Astrocyte (in vitro differentiated cells and primary cell): ENCODE measurements at regions not wholly inside any gene's neighbourhood (a gene's known extent, or its start where the extent isn't known, plus 50 kb on each side); places are given as distances from the start of the nearest gene placed in this dataset.

ENCODE experiments used
- DNase-seq: peaks from one replicate; pipeline ENCODE4 v3.0.0-alpha.2; 2010; ENCODE audit warnings: low read depth
- FAIRE-seq: peaks from 2 replicates; lab custom pipeline; 2011; peaks lifted over from hg19 to GRCh38; lab: Jason Lieb, UNC
- H2AFZ ChIP-seq: 2 replicates; pipeline ENCODE4 v1.6.0; 2012; ENCODE audit warnings: low read depth, low read length, inconsistent platforms
- H3K27ac ChIP-seq: 2 replicates; pipeline ENCODE4 v1.5.1; 2011; ENCODE audit warnings: low read depth, low read length, inconsistent platforms
- H3K27me3 ChIP-seq: 2 replicates; pipeline ENCODE4 v1.6.0; 2011; ENCODE audit warnings: low read length, inconsistent platforms; ENCODE audit not compliant: insufficient read depth
- H3K36me3 ChIP-seq: 2 replicates; pipeline ENCODE4 v1.5.1; 2011; ENCODE audit warnings: low read length, inconsistent platforms; ENCODE audit not compliant: insufficient read depth
- H3K4me1 ChIP-seq: 2 replicates; pipeline ENCODE4 v1.5.1; 2011; ENCODE audit warnings: low read length, inconsistent platforms; ENCODE audit not compliant: insufficient read depth
- H3K4me2 ChIP-seq: 2 replicates; pipeline ENCODE4 v1.6.0; 2012; ENCODE audit warnings: low read length, inconsistent platforms
- H3K4me3 ChIP-seq: 2 replicates; pipeline ENCODE4 v1.5.1; 2011; ENCODE audit warnings: low read depth, mild to moderate bottlenecking, low read length, inconsistent platforms; ENCODE audit not compliant: insufficient read depth
- H3K79me2 ChIP-seq: 2 replicates; pipeline ENCODE4 v1.6.0; 2012; ENCODE audit warnings: mild to moderate bottlenecking, low read length, inconsistent platforms; ENCODE audit not compliant: insufficient read depth
- H3K9ac ChIP-seq: 2 replicates; pipeline ENCODE4 v1.6.0; 2012; ENCODE audit warnings: mild to moderate bottlenecking, low read length, inconsistent platforms
- H3K9me3 ChIP-seq: 2 replicates; pipeline ENCODE4 v1.5.1; 2012; ENCODE audit warnings: low read depth, mild to moderate bottlenecking, low read length, inconsistent platforms; ENCODE audit not compliant: insufficient read depth
- H4K20me1 ChIP-seq: 2 replicates; pipeline ENCODE4 v1.6.0; 2012; ENCODE audit warnings: low read length, inconsistent platforms; ENCODE audit not compliant: insufficient read depth
- H3K27ac Mint-ChIP-seq: one replicate; pipeline ENCODE4 v1.8.0; 2021; ENCODE audit warnings: mild to moderate bottlenecking, mixed read lengths; ENCODE audit not compliant: unreplicated experiment
- H3K27me3 Mint-ChIP-seq: one replicate; pipeline ENCODE4 v1.8.0; 2021; ENCODE audit warnings: low read depth, mixed read lengths; ENCODE audit not compliant: unreplicated experiment
- H3K36me3 Mint-ChIP-seq: one replicate; pipeline ENCODE4 v1.8.0; 2021; ENCODE audit warnings: low read depth, mixed read lengths; ENCODE audit not compliant: unreplicated experiment
- H3K4me1 Mint-ChIP-seq: one replicate; pipeline ENCODE4 v1.8.0; 2021; ENCODE audit warnings: low read depth, mixed read lengths; ENCODE audit not compliant: unreplicated experiment
- H3K4me3 Mint-ChIP-seq: one replicate; pipeline ENCODE4 v1.8.0; 2021; ENCODE audit warnings: mild to moderate bottlenecking, moderate library complexity, mixed read lengths; ENCODE audit not compliant: unreplicated experiment
- H3K9me3 Mint-ChIP-seq: one replicate; pipeline ENCODE4 v1.8.0; 2021; ENCODE audit warnings: mild to moderate bottlenecking, mixed read lengths; ENCODE audit not compliant: unreplicated experiment
- CTCF ChIP-seq: IDR thresholded peaks from 2 replicates; pipeline ENCODE4 v1.5.1; 2011; ENCODE audit warnings: low read depth, mild to moderate bottlenecking, inconsistent platforms, low read length, moderate library complexity; ENCODE audit not compliant: insufficient read depth
- EZH2 ChIP-seq: IDR thresholded peaks from 2 replicates; pipeline ENCODE4 v1.6.1; 2012; ENCODE audit warnings: mild to moderate bottlenecking, low read length, inconsistent platforms; ENCODE audit not compliant: insufficient read depth

DNA sequence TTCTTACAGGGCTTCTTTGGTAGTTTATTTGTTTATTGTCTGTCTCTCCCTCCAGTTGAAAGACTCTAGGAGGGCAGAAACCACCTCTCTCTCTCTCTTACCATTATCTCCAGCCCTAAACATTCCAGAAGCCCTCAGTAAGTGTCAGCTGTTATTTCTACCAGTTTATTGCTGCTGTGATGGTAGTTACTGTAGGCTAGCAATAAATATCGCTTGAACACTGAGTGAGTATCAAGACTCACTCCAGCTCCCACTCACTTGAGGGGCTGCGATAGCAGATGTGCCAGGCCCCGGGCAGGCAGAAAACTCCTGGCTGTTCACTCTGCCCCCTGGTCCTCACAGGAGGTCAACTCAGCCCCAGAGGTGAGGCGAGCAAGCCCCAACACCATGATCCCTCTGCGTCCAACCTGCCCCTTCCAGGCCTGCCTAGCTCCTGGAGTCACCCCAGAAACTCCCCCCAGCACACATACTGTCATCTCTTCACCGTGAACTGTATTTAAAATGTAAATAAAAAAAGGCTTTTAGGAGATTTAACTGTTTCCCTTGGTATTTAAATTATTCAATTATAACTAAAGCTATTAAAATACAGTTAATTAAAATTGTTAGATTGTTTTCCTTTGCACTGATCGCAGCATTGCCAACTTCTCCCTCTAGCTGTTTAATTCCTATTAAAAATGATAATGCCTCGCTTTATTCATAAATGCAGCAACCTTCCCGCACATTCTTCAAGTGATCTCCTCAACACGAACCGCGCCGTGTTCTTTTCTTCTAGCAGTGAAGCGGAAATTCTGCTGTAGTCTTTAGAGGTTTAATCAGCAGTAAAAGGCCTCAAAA lies 321.1 kb upstream of the ZMIZ1 start:
- peaks cover 44% of the 10 kb centered on the region for H3K27me3 Mint-ChIP-seq
- Histone ChIP-seq H3K9ac (no peak overlapping the region), H3K27ac (no peak overlapping the region), H4K20me1 (no peaks in the 10 kb centered on the region), H3K4me3 (no peak overlapping the region), H3K9me3 (no peaks in the 10 kb centered on the region), H2AFZ (no peak overlapping the region), H3K4me1 (no peaks in the 10 kb centered on the region), H3K4me2 (no peak overlapping the region), H3K79me2 (no peaks in the 10 kb centered on the region), H3K36me3 (no peaks in the 10 kb centered on the region), H3K27me3 (peaks cover 12% of the 10 kb centered on the region)
- FAIRE-seq (no peak), DNase-seq (no peak)
- H3K4me1 Mint-ChIP-seq, result peaks cover 9% of the 10 kb centered on the region
- H3K36me3 Mint-ChIP-seq, result no peaks in the 10 kb centered on the region
- peaks cover 5% of the 10 kb centered on the region for H3K9me3 Mint-ChIP-seq
- no peak overlapping the region for H3K27ac Mint-ChIP-seq
- TF ChIP-seq CTCF, result no peak
- no peak for TF ChIP-seq EZH2
- H3K4me3 Mint-ChIP-seq, result no peak overlapping the region

DNA sequence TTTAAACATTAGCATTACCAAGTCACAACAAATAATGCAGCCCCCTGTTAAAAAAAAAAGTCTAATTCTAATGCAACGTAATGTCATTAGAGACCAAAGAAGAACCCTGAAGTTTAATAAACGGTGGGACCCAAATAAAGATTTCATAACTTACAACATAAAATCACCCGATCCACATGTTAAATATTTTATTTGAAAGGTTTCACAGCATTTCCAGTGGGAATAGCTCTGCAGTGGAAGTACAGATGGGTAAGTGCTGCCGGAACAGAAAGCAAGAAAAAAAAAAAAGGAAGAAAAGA lies 320.6 kb upstream of the ZMIZ1 start:
- TF ChIP-seq EZH2 (no peak), CTCF (no peak)
- Histone ChIP-seq H3K4me2 (no peak overlapping the region), H4K20me1 (no peaks in the 10 kb centered on the region), H3K27me3 (peaks cover 10% of the 10 kb centered on the region), H3K79me2 (no peaks in the 10 kb centered on the region), H3K4me3 (no peak overlapping the region), H3K27ac (no peak overlapping the region), H3K36me3 (no peaks in the 10 kb centered on the region), H3K9me3 (no peaks in the 10 kb centered on the region), H3K9ac (no peak overlapping the region), H2AFZ (no peak overlapping the region), H3K4me1 (no peaks in the 10 kb centered on the region)
- H3K9me3 Mint-ChIP-seq, result peaks cover 5% of the 10 kb centered on the region
- H3K4me1 Mint-ChIP-seq, result peaks cover 9% of the 10 kb centered on the region
- no peak overlapping the region for H3K4me3 Mint-ChIP-seq
- no peak overlapping the region for H3K27ac Mint-ChIP-seq
- no peak for FAIRE-seq
- no peak for DNase-seq
- no peaks in the 10 kb centered on the region for H3K36me3 Mint-ChIP-seq
- peaks cover 47% of the 10 kb centered on the region for H3K27me3 Mint-ChIP-seq

- H2AFZ ChIP-seq, result no peak overlapping the region
- H3K4me1 ChIP-seq, result peaks cover 3% of the 10 kb centered on the region
- peaks cover under 1% of the 10 kb centered on the region for H3K36me3 Mint-ChIP-seq
- DNase-seq, result no peak
- no peak for FAIRE-seq
- TF ChIP-seq EZH2, result no peak
- TF ChIP-seq CTCF, result no peak
- no peak overlapping the region for H3K4me3 ChIP-seq
- H3K27ac Mint-ChIP-seq, result no peak overlapping the region
- H3K36me3 ChIP-seq, result no peaks in the 10 kb centered on the region
- H3K27me3 ChIP-seq, result peaks cover 8% of the 10 kb centered on the region
- H3K9me3 Mint-ChIP-seq, result peaks cover 5% of the 10 kb centered on the region
- H4K20me1 ChIP-seq, result no peaks in the 10 kb centered on the region
- no peaks in the 10 kb centered on the region for H3K9me3 ChIP-seq
- H3K27me3 Mint-ChIP-seq, result peaks cover 42% of the 10 kb centered on the region
- H3K79me2 ChIP-seq, result no peaks in the 10 kb centered on the region
- no peak overlapping the region for H3K9ac ChIP-seq
- no peak overlapping the region for H3K27ac ChIP-seq
- no peak overlapping the region for H3K4me3 Mint-ChIP-seq
- H3K4me2 ChIP-seq, result no peak overlapping the region
- H3K4me1 Mint-ChIP-seq, result peaks cover 13% of the 10 kb centered on the region
These were observed 319.6 kb upstream of the ZMIZ1 start for GRCh38 chr10:78749200-78749599.
